ENCODE measurements at regions not wholly inside any gene's neighbourhood (a gene's known extent, or its start where the extent isn't known, plus 50 kb on each side); places are given as distances from the start of the nearest gene placed in this dataset.

- no peak for TF ChIP-seq CTCF (IDR thresholded peaks at IDR 0.05)
Measured at GRCh38 chr16:85466989-85467388, 146.1 kb upstream of the GSE1 start.

GRCh38 chr16:85469929-85470590, 143.1 kb upstream of the GSE1 start:
- TF ChIP-seq CTCF (IDR thresholded peaks at IDR 0.05): no peak

GRCh38 chr16:85470873-85471272, 142.2 kb upstream of the GSE1 start:
- no peak for TF ChIP-seq CTCF (IDR thresholded peaks at IDR 0.05)

GRCh38 chr16:85471469-85472431, 141.4 kb upstream of the GSE1 start:
- no peak for TF ChIP-seq CTCF (IDR thresholded peaks at IDR 0.05)

- TF ChIP-seq CTCF (IDR thresholded peaks at IDR 0.05): no peak
Measured at GRCh38 chr16:85472514-85472913, 140.6 kb upstream of the GSE1 start.

GRCh38 chr16:85473323-85473722, 139.8 kb upstream of the GSE1 start:
- TF ChIP-seq CTCF (IDR thresholded peaks at IDR 0.05): no peak

GRCh38 chr16:85473909-85474620, 139.1 kb upstream of the GSE1 start:
- no peak for TF ChIP-seq CTCF (IDR thresholded peaks at IDR 0.05)

All from LNCAP (cell line).